PC-3 (cell line): ENCODE measurements at regions not wholly inside any gene's neighbourhood (a gene's known extent, or its start where the extent isn't known, plus 50 kb on each side); places are given as distances from the start of the nearest gene placed in this dataset.

ENCODE experiments used
- ATAC-seq: fragments of 200-7000 bp; cut with Tn5 transposase; 2 replicates; pipeline ENCODE4 v1.9.1; 2020; ENCODE audit warnings: mild to moderate bottlenecking, moderate library complexity
- BruUV-seq: library from RNA; stranded (reverse); fragments of 400-500 nt; replicated peaks from 2 replicates; lab custom pipeline; 2021; lab: Mats Ljungman, UMichigan
- CTCF ChIA-PET: fragments of 300-600 bp; sonication (Branson Sonifier 250); formaldehyde crosslinking; loops from one replicate; lab custom pipeline; 2022; ENCODE audit warnings: antibody characterized with exemption; lab: Charles Lee
- POLR2A ChIA-PET: fragments of 300-600 bp; sonication (Branson Sonifier 250); formaldehyde crosslinking; loops from one replicate; lab custom pipeline; 2022; ENCODE audit warnings: antibody characterized with exemption; ENCODE audit not compliant: unreplicated experiment; lab: Charles Lee
- DNase-seq: peaks from one replicate; pipeline ENCODE4 v3.0.0-alpha.2; 2015
- H2AFZ ChIP-seq: fragments of 300-600 bp; sonication (generic); 2 replicates; pipeline ENCODE4 v1.6.0; 2016; ENCODE audit warnings: antibody characterized with exemption, low read length
- H3F3A ChIP-seq: fragments of 300-600 bp; sonication (generic); one replicate; pipeline ENCODE4 v1.6.0; 2017; ENCODE audit warnings: antibody characterized with exemption, low read length, control low read depth, mild to moderate bottlenecking; ENCODE audit not compliant: unreplicated experiment
- H3K27ac ChIP-seq: fragments of 300-600 bp; sonication (generic); 2 replicates; pipeline ENCODE4 v1.5.1; 2016; ENCODE audit warnings: mild to moderate bottlenecking, low read length
- H3K27me3 ChIP-seq: fragments of 300-600 bp; sonication (generic); 2 replicates; pipeline ENCODE4 v1.6.1; 2016; ENCODE audit warnings: low read length, mixed read lengths
- H3K36me3 ChIP-seq: fragments of 300-600 bp; sonication (generic); 2 replicates; pipeline ENCODE4 v1.6.1; 2016; ENCODE audit warnings: low read depth, mixed run types, low read length, mixed read lengths
- H3K4me1 ChIP-seq: fragments of 300-600 bp; sonication (generic); 2 replicates; pipeline ENCODE4 v1.5.1; 2016; ENCODE audit warnings: low read length; ENCODE audit not compliant: insufficient read depth
- H3K4me2 ChIP-seq: fragments of 300-600 bp; sonication (generic); 2 replicates; pipeline ENCODE4 v1.6.0; 2016; ENCODE audit warnings: low read length
- H3K4me3 ChIP-seq: fragments of 300-600 bp; sonication (generic); 2 replicates; pipeline ENCODE4 v1.5.1; 2016; ENCODE audit warnings: mild to moderate bottlenecking, low read length, mixed read lengths
- H3K79me2 ChIP-seq: fragments of 300-600 bp; sonication (generic); 2 replicates; pipeline ENCODE4 v1.6.1; 2017; ENCODE audit warnings: low read length, mixed read lengths
- H3K9ac ChIP-seq: fragments of 300-600 bp; sonication (generic); 2 replicates; pipeline ENCODE4 v1.6.0; 2016; ENCODE audit warnings: mild to moderate bottlenecking, low read length
- H3K9me2 ChIP-seq: fragments of 300-600 bp; sonication (generic); replicated peaks from 2 replicates; pipeline ENCODE4 v1.6.1; 2016; ENCODE audit warnings: mixed run types, low read length, mixed read lengths
- H3K9me3 ChIP-seq: fragments of 300-600 bp; sonication (generic); 2 replicates; pipeline ENCODE4 v1.6.1; 2016; ENCODE audit warnings: low read length, mixed read lengths
- H4K20me1 ChIP-seq: fragments of 300-600 bp; sonication (generic); 2 replicates; pipeline ENCODE4 v1.6.1; 2016; ENCODE audit warnings: low read length, mixed read lengths
- CTCF ChIP-seq: fragments of 300-600 bp; sonication (generic); conservative IDR thresholded peaks from 2 replicates; pipeline ENCODE4 v1.5.1; 2017; ENCODE audit warnings: antibody characterized with exemption, low read depth, mild to moderate bottlenecking, low read length
- EZH2 ChIP-seq: fragments of 300-600 bp; sonication (generic); IDR thresholded peaks from one replicate; pipeline ENCODE4 v1.6.1; 2017; ENCODE audit warnings: antibody characterized with exemption, mild to moderate bottlenecking, low read length; ENCODE audit not compliant: unreplicated experiment
- EZH2phosphoT487 ChIP-seq: fragments of 300-600 bp; sonication (generic); IDR thresholded peaks from 2 replicates; pipeline ENCODE4 v1.6.1; 2018; ENCODE audit warnings: mild to moderate bottlenecking, antibody characterized with exemption, low read length, borderline replicate concordance
- intact Hi-C: fragments of 100-400 bp; cut with micrococcal nuclease; formaldehyde crosslinking; loops from 2 replicates; pipeline ENCODE4 v1.9.0; 2023

GRCh38 chr18:24649571-24649970 lies 189.1 kb downstream of the HRH4 start:
- Histone ChIP-seq H3K9ac (no peak overlapping the region), H3K27ac (no peak overlapping the region), H3K9me3 (no peaks in the 10 kb centered on the region), H3K4me3 (no peak overlapping the region), H3K4me1 (no peaks in the 10 kb centered on the region), H3K9me2 (no peaks in the 10 kb centered on the region), H2AFZ (no peak overlapping the region), H3K36me3 (no peaks in the 10 kb centered on the region), H3K27me3 (0 out of 2 replicates have a peak, but pooled peaks cover 6% of the 10 kb centered on the region), H3F3A (no peaks in the 10 kb centered on the region), H4K20me1 (no peaks in the 10 kb centered on the region), H3K79me2 (no peaks in the 10 kb centered on the region), H3K4me2 (no peak overlapping the region)
- no peak for ATAC-seq
- DNase-seq, result no peak
- ChIA-PET POLR2A (no interaction called here), CTCF (no interaction called here)
- intact Hi-C loops, result no loop called here
- TF ChIP-seq EZH2, result no peak
- TF ChIP-seq EZH2phosphoT487, result no peak
- no peak for TF ChIP-seq CTCF
- no TSS peak for BruUV-seq

- POLR2A ChIA-PET, result no interaction called here
- 0 out of 2 replicates have a peak, but pooled peaks cover 6% of the 10 kb centered on the region for H3K27me3 ChIP-seq
- H3K4me3 ChIP-seq, result no peak overlapping the region
- TF ChIP-seq CTCF (no peak), EZH2 (no peak), EZH2phosphoT487 (no peak)
- CTCF ChIA-PET, result no interaction called here
- H2AFZ ChIP-seq, result no peak overlapping the region
- intact Hi-C loops, result no loop called here
- H3K9me2 ChIP-seq, result no peaks in the 10 kb centered on the region
- no peak for DNase-seq
- H3K79me2 ChIP-seq, result no peaks in the 10 kb centered on the region
- no TSS peak for BruUV-seq
- H3F3A ChIP-seq, result no peaks in the 10 kb centered on the region
- no peak overlapping the region for H3K9ac ChIP-seq
- H4K20me1 ChIP-seq, result no peaks in the 10 kb centered on the region
- H3K36me3 ChIP-seq, result no peaks in the 10 kb centered on the region
- no peak overlapping the region for H3K27ac ChIP-seq
- no peak overlapping the region for H3K4me2 ChIP-seq
- ATAC-seq, result no peak
- no peaks in the 10 kb centered on the region for H3K9me3 ChIP-seq
- H3K4me1 ChIP-seq, result peaks cover 8% of the 10 kb centered on the region; the same call in 1 of the 2 replicates
Observed at GRCh38 chr18:24651434-24651833, 191.0 kb downstream of the HRH4 start.

GRCh38 chr18:24656050-24656449 lies 195.6 kb downstream of the HRH4 start:
- Histone ChIP-seq H3K9ac (no peak overlapping the region), H3K27me3 (peaks cover 26% of the 10 kb centered on the region), H3K9me3 (no peaks in the 10 kb centered on the region), H3K4me1 (peaks cover 17% of the 10 kb centered on the region; the same call in 1 of the 2 replicates), H3K27ac (no peak overlapping the region), H3K4me3 (no peak overlapping the region), H3K4me2 (no peak overlapping the region), H3K9me2 (no peaks in the 10 kb centered on the region), H3K36me3 (no peaks in the 10 kb centered on the region), H2AFZ (no peak overlapping the region), H4K20me1 (no peaks in the 10 kb centered on the region), H3F3A (no peaks in the 10 kb centered on the region), H3K79me2 (no peaks in the 10 kb centered on the region)
- ATAC-seq, result no peak
- TF ChIP-seq EZH2, result no peak
- TF ChIP-seq CTCF, result no peak
- no peak for TF ChIP-seq EZH2phosphoT487
- intact Hi-C loops, result no loop called here
- CTCF ChIA-PET, result no interaction called here
- DNase-seq, result no peak
- BruUV-seq, result no TSS peak
- POLR2A ChIA-PET, result no interaction called here
